HG02973 (cell line): ENCODE measurements at regions not wholly inside any gene's neighbourhood (a gene's known extent, or its start where the extent isn't known, plus 50 kb on each side); places are given as distances from the start of the nearest gene placed in this dataset.

Source experiments
- ATAC-seq: cut with Tn5 transposase; IDR thresholded peaks from one replicate; pipeline ENCODE4 v1.9.1; 2021; ENCODE audit warnings: moderate library complexity; ENCODE audit not compliant: unreplicated experiment

DNA sequence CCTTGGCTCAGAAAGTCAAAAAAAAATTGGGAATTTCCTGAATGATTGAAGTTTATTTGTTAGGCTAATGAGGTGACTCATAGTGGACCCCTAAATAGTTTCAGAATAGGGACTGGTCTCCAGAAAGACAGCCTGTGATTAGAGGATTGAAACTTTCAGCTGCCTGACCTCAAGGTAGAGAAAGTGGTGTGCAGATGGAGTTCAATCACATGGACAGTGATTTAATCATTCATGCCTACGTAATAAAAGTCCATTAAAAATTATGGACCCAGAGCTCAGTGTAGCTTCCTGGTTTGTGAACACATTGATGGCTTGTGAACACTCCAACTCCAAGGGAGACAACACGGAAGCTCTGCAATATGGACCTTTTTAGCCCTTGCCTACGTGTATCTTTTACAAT is 533.2 kb upstream of the PCDH9 start:
- ATAC-seq = no peak

GRCh38 chr13:67758975-67759374 is 528.8 kb upstream of the PCDH9 start:
- ATAC-seq = no peak

- ATAC-seq = no peak
Measured at GRCh38 chr13:67754012-67754411, 523.9 kb upstream of the PCDH9 start.

DNA sequence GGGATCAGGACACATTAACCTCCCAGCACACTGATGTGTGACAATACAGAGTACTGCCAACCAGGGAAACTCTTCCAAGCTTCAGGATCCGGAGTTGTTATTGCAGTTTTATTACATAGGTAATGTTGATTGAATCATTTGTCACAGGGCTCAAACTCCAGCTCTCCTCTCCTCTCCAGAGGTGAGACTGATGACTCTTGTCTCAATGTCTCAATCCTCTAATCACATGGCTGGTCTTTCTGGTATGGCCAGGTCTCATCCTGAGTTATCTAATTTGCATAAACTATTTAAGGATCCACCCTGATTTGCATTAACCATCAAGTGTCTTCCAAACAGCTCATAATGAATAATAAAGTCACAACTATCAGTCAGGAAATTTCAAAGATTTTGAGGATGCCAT is 522.6 kb upstream of the PCDH9 start:
- no peak for ATAC-seq

DNA sequence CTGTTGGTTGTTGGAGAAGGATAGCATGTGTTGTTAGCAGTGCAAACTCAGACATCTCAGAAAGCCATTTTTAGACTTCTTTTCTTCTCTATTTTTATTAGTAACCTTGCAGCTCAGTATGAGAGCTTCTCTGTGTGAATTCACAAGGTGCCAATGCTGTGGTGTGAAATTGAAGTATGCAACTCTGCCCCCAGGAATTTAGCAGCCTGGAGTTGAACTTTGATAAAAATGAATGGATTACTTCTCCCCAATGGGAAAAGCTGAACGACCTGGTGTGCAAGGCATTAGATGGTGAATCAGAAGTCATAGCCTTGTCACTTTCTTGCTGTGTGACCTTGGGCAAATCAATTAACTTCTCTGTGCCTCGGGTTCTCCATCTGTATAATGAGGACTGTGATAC is 512.3 kb upstream of the PCDH9 start:
- ATAC-seq = no peak

DNA sequence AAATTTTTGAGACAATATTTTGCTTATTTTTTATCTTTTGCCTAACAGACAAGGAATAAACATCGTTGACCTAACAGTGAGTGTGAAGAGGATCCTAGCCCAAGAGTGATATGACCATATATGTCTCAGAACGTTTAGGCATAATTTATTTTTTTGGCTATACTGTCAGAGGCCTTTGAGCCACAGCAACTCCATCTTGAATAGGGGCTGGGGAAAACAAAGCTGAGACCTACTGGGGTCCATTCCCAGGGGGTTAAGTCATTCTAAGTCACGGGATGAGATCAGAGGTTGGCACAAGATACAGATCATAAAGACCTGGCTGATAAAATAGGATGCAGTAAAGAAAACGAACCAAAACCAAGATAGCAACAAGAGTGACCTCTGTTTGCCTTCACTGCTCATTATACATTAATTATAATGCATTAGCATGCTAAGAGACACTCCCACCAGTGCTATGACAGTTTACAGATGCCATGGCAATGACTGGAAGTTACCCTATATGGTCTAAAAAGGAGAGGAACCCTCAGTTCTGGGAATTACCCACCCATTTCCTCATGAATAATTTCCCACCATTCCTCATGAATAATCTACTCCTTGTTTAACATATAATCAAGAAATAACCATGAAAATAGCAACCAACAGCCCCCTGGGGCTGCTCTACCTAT is 510.9 kb upstream of the PCDH9 start:
- ATAC-seq = no peak

DNA sequence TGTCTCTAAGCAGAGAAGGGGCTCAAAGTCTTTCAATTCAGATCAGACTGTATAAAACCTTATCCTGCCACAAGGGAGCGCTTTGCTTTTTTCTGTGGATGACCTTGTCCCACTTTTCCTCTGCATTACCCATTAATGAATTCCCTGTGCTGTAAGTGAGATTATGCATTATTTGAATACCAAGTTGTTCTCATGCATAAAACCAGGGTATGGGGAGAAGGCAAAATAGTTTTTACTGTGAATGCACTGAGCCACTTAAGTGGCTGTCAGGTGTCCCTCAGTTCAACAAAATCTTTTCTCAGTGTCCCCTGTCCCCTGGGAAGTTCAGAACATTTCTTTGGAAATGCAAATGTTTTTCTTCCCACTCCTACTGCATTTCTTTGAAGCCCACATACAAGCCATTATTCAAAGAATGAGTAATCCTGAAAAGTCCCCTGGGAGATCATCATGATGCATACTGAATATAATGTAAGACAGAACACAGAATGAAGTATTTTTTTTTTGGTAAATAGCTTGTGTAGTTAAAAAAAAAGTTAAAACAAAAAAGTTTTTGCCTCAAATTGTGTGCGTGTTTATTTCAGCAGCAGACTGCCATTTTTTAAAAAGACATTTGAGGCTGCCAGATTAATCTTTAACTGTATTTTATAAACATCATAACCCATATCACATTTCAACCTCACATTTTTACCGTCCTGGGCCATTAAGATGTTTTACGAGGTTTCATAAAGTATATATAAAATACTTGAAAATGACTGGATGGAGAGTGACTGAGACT is 506.7 kb upstream of the PCDH9 start:
- no peak for ATAC-seq

DNA sequence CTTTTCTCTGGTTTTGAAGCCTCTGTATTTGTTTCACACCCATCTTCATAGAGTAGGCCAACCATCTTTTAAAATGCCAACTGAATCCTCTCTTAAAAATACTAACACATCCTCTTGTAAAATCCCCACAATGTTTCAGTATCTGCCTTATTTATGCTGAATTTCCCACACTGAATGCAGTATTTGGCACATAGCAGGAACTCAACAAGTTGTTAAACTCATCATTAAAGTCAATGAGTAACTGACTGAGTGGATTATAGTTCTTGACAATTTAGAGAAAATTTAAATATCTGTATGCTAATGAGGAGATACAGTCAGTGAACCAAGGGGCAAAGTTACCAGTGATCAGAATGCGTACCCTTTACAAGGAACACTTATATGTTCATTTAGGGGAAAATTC is 505.5 kb upstream of the PCDH9 start:
- no peak for ATAC-seq

GRCh38 chr13:67726979-67727378 is 496.8 kb upstream of the PCDH9 start:
- ATAC-seq = no peak

GRCh38 chr13:67725999-67726398 is 495.9 kb upstream of the PCDH9 start:
- ATAC-seq = no peak

- ATAC-seq = no peak
Measured at GRCh38 chr13:67713571-67713970, 483.4 kb upstream of the PCDH9 start.

- no peak for ATAC-seq
Measured at GRCh38 chr13:67696775-67697174, 466.6 kb upstream of the PCDH9 start.

GRCh38 chr13:67664502-67664901 is 434.4 kb upstream of the PCDH9 start:
- no peak for ATAC-seq

DNA sequence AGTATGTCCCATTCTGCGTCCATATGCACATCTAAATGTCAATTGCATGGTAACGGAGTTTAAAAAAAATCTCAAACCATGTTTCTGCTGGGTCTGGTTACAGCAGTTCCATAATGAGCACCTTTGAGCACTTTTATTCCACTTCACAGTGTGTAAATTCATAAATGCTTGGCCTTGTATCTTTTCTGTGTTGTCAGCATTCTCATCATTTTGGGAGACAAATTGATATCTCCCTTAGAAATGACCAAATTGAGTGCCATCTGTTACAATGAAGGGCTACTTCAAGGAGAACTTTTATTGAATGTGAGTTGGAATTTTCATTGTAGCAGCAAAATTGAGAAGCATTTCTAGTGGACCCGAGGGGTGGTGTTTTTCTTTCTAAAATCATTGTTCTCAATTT is 432.9 kb upstream of the PCDH9 start:
- ATAC-seq = no peak

DNA sequence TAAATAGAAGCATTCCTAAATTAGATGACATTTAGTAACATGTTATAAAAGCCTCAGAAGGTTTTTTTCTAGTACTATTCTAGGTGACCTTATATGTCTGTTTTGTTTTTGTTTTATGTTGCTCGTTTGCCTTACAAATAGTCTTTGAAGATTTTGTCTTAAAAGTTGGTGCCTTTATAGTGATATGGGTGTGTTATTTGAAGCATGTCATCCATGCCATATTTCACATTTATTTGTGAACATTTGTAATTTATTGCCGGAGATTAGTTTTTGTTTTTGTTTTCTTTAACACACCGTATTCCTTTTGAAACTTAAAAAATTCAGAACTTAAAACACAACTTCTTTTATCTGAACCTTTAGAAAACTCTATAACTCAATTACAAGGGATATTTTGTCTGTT is 422.8 kb upstream of the PCDH9 start:
- no peak for ATAC-seq

DNA sequence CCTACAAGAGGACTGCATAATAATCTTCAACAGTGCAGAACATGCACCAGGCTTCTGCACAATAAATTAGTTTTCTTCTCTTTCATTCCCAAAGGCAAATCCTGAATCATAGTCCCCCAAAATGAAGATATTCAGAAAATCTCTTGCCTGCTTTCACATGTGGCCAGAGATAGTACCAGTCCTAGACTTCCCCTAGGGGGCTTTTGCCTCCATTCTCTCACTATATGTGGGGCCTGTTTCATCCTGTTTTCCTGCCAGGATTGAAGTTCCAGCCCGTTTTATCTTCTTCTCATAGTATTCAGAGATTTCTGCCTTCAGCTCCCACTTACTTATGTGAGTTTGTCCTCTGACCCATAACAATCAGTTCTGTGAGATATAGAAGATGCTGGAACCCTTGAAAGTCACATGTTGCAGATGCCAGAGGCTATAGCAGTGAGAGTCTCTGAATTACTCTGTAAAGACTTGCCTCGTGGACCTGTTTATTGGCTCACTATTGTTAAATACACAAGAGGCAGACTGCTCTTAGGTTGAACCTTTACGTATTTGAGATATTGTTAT is 421.9 kb upstream of the PCDH9 start:
- ATAC-seq = no peak

DNA sequence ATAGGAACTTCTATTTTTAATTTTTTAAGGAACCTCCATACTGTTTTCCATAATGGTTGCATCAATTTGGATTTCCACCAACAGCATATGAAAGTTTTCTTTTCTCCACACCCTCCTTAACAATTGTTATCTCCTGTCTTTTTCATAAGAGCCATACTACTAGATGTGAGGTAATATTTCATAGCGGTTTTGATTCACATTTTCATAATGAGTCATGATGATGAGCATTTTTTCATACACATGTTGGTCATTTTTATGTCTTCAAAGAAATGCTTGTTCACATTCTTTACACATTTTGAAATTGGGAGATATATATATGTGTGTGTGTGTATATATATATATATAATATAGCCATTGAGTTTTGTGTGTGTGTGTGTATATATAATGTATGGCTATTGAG is 420.3 kb upstream of the PCDH9 start:
- no peak for ATAC-seq

DNA sequence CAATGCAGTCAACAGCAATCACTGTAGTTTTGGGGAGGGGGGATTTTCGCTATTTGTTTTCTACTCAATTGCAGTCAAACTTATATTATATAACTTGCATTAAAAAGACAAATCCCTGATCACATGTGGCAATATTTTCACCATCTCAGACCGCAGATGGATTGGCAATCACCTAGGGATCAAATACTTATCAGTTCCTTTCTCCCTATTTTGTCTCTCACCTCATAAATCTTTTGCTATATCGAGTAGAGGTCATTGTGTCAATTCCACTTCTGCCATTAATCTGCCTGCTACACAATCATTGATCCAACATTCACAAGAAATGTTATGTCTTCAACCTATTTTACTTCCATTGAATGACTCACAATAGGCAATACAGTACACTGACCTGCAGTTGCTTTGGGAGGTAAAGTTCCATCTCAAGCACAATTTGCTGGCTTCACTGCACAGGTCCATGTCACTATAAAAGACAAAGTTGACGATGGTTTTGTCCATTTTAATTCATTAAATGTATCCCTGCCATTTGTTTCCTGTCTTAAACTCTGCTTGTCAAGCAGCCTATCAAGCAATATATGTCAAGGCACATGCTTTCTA is 415.8 kb upstream of the PCDH9 start:
- no peak for ATAC-seq

DNA sequence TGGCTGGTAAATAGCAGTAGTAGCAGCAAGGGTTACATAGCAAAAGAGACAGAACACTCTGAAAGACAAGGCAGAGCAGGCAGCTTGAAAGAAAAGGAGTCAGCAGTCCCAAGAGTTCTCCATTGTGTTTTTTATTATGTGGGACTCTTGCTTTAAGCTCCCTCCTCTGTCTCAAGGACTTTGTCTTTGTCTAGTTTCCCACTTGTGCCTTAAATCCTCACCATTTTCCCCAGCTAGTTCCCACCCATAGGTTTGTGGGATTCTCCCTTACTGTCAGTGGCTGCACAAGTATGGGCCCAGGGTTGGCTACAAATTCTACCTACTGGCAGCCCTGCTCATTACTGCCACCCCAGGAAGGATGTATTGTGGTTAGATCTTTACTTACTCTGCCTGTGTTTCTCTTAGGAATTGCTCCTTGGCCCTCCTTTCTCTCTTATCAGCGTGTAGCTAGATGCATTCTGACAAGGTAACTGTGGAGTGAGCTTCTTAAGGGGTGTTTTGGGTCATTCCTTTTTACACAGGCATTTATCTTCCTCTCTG is 413.4 kb upstream of the PCDH9 start:
- ATAC-seq = no peak

DNA sequence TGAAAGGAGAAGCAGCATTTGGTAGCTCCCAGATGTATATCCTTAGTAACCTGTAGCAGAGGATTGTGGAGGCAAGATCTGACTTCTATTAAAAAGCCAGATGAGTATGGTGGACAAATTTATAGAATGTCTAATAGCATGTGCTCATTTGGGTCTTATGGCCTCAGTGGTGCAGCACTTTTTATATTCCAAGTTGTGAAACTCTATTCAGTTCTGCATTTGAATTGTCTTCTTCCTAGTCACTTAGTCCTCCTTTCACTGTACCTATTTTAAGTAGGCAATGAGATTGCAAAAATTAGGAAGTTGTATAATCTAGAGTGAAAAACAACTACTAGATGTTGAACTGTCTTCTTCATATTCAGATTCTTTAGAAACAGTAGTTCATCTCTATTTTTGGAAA is 412.5 kb upstream of the PCDH9 start:
- no peak for ATAC-seq

DNA sequence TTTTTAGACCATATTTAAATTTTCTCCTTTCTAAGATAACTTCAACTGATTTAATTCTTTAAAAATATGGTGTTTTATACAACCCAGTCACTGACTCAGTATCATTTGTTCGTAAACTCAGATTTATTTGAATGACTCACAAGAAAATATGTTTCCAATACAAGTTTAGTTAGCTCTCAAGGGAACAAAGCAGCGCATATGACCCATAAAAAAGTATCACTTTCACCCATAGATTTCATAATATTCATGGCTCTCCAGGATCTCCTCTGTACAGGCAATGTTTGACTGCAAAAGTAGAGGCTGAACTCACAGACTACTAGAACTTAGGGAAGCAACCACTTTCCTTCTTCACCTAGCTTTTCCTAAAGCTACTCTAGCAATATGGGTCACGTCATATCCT is 405.6 kb upstream of the PCDH9 start:
- ATAC-seq = no peak

DNA sequence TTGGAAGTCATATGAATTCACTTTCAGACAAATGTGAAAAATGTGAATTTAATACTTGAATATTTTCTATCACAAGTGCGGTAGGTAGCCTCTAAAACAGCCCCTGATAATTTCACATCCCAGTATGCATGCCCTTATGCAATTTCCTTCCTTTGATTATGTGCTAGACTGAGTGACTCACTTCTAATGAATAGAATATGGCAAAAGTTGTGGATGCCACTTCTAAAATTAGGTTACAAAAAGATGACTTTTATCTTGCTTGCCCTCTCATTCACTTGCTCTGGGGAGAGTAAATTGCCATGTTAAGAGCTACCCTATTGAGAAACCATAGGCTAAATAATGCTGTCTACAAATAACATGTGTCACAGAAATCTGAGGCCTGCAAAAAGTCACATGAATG is 402.5 kb upstream of the PCDH9 start:
- no peak for ATAC-seq
